Activated effector memory CD4-positive, alpha-beta T cell treated with anti-CD3 and anti-CD28 coated beads, Interleukin-2, amount 50 U/mL, for 16 hours (primary cell): ENCODE measurements at regions not wholly inside any gene's neighbourhood (a gene's known extent, or its start where the extent isn't known, plus 50 kb on each side); places are given as distances from the start of the nearest gene placed in this dataset.
A peak's percentile ranks its signal among the peaks of the same experiment; 100 is the strongest.
"Not testable (repeated sequence)": the region's sequence is repeated elsewhere in the genome, so short reads cannot be mapped to it uniquely, and the experiment has no call there.

Experiments
- DNase-seq: peaks from one replicate; pipeline ENCODE4 v3.0.0-alpha.2; 2020

- no peak for DNase-seq
Observed at GRCh38 chr6:25192590-25193459, 86.3 kb upstream of the CARMIL1 start.

GRCh38 chr6:25193460-25194171 lies 85.6 kb upstream of the CARMIL1 start:
- DNase-seq: no peak

- no peak for DNase-seq
Observed at GRCh38 chr6:25194172-25194678, 84.9 kb upstream of the CARMIL1 start.

GRCh38 chr6:25196464-25196863 lies 82.7 kb upstream of the CARMIL1 start:
- DNase-seq: no peak

GRCh38 chr6:25197111-25197510 lies 82.1 kb upstream of the CARMIL1 start:
- DNase-seq: no peak

GRCh38 chr6:25199544-25199943 lies 79.6 kb upstream of the CARMIL1 start:
- DNase-seq: no peak

- no peak for DNase-seq
Observed at GRCh38 chr6:25202504-25202903, 76.7 kb upstream of the CARMIL1 start.

GRCh38 chr6:25205629-25206028 lies 73.5 kb upstream of the CARMIL1 start:
- no peak for DNase-seq

GRCh38 chr6:25207453-25208155 lies 71.6 kb upstream of the CARMIL1 start:
- DNase-seq: not testable (repeated sequence)

GRCh38 chr6:25215881-25216280 lies 63.3 kb upstream of the CARMIL1 start:
- DNase-seq: no peak

- DNase-seq: no peak
Observed at GRCh38 chr6:25217302-25217701, 61.9 kb upstream of the CARMIL1 start.

- no peak for DNase-seq
Observed at GRCh38 chr6:25217829-25218228, 61.3 kb upstream of the CARMIL1 start.

GRCh38 chr6:25218346-25218745 lies 60.8 kb upstream of the CARMIL1 start:
- DNase-seq: no peak

- DNase-seq: no peak
Observed at GRCh38 chr6:25219216-25219916, 59.8 kb upstream of the CARMIL1 start.

GRCh38 chr6:25219917-25220278 lies 59.3 kb upstream of the CARMIL1 start:
- no peak for DNase-seq

- no peak for DNase-seq
Observed at GRCh38 chr6:25220857-25221256, 58.3 kb upstream of the CARMIL1 start.

- DNase-seq: no peak
Observed at GRCh38 chr6:25222006-25222678, 57.0 kb upstream of the CARMIL1 start.

- DNase-seq: peak; percentile 84
Observed at GRCh38 chr6:25223490-25223991, 55.6 kb upstream of the CARMIL1 start.

- DNase-seq: no peak
Observed at GRCh38 chr6:25224242-25224641, 54.9 kb upstream of the CARMIL1 start.

- DNase-seq: no peak
Observed at GRCh38 chr6:25227854-25228253, 51.3 kb upstream of the CARMIL1 start.
